Adrenal gland (tissue), 5 donors: ENCODE measurements at regions not wholly inside any gene's neighbourhood (a gene's known extent, or its start where the extent isn't known, plus 50 kb on each side); places are given as distances from the start of the nearest gene placed in this dataset.

Experiments
- POLR2A ChIP-seq, 2 donors: fragments of 450-650 bp; IDR thresholded peaks; one replicate each; pipeline ENCODE4 v1.6.1; 2017; ENCODE audit warnings: antibody characterized with exemption in 2 of 2, mild to moderate bottlenecking in 2 of 2, moderate library complexity in 1 of 2
- TF ChIP-seq, protein P1 (sequence below), 6 experiments: fragments of 450-650 bp in 4 of 6; fragments of 200-600 bp in 2 of 6; sonication (generic) in 1 of 6; IDR thresholded peaks; 1 replicate in 5 of 6; 2 replicates in 1 of 6; pipeline versions ENCODE4 v1.5.1 to v1.8.0; 2016 to 2021; ENCODE audit warnings: antibody characterized with exemption in 6 of 6, mild to moderate bottlenecking in 2 of 6, moderate library complexity in 1 of 6
- donor health status: DM: no; HTN: no; CAD: no.

DNA sequence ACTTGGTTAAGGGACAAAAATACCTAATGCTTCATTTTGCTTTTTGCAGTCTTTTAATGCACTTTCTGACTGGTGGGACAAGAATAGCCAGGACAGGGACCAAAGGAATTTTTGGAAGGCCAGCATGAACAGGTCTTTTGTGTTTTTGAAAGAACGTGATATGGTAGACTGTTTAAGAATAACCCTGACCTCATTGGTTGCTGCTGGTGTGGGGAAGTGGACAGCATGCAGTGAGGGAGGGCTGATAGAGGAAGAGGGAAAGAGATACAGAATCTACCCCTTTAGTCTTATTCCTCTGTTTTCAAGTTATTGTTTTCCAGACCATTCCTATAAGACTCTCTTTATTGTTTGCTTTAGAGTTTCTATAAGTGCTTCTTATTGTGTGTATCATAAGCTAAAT lies 816.2 kb downstream of the CDH11 start:
- TF ChIP-seq, protein P1, sequence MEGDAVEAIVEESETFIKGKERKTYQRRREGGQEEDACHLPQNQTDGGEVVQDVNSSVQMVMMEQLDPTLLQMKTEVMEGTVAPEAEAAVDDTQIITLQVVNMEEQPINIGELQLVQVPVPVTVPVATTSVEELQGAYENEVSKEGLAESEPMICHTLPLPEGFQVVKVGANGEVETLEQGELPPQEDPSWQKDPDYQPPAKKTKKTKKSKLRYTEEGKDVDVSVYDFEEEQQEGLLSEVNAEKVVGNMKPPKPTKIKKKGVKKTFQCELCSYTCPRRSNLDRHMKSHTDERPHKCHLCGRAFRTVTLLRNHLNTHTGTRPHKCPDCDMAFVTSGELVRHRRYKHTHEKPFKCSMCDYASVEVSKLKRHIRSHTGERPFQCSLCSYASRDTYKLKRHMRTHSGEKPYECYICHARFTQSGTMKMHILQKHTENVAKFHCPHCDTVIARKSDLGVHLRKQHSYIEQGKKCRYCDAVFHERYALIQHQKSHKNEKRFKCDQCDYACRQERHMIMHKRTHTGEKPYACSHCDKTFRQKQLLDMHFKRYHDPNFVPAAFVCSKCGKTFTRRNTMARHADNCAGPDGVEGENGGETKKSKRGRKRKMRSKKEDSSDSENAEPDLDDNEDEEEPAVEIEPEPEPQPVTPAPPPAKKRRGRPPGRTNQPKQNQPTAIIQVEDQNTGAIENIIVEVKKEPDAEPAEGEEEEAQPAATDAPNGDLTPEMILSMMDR (IDR thresholded peaks at IDR 0.05) = no peak
- TF ChIP-seq POLR2A (IDR thresholded peaks at IDR 0.05) = no peak
